ENCODE measurements at regions not wholly inside any gene's neighbourhood (a gene's known extent, or its start where the extent isn't known, plus 50 kb on each side); places are given as distances from the start of the nearest gene placed in this dataset.
A peak's percentile ranks its signal among the peaks of the same experiment; 100 is the strongest.

- Histone ChIP-seq H3K36me3 (ENCODE audit: insufficient read depth, low read length) (no peaks in the 10 kb centered on the region), H3K4me1 (ENCODE audit: insufficient read depth, low read length, severe bottlenecking) (no peaks in the 10 kb centered on the region), H2AFZ (ENCODE audit: low read length) (no peak overlapping the region), H3F3A (ENCODE audit: insufficient read depth, low read length) (no peaks in the 10 kb centered on the region), H3K27ac (ENCODE audit: low read depth, low read length, poor library complexity, severe bottlenecking) (no peak overlapping the region), H4K20me1 (ENCODE audit: insufficient read depth, low read length) (no peaks in the 10 kb centered on the region), H3K4me2 (ENCODE audit: low read length) (no peak overlapping the region), H3K4me3 (ENCODE audit: low read depth, low read length, poor library complexity, severe bottlenecking) (no peak overlapping the region), H3K27me3 (ENCODE audit: insufficient read depth, low read length) (no peaks in the 10 kb centered on the region), H3K9me3 (ENCODE audit: low read length) (no peaks in the 10 kb centered on the region), H3K79me2 (ENCODE audit: insufficient read depth, low read length) (no peaks in the 10 kb centered on the region), H3K9me2 (ENCODE audit: low read depth, low read length) (no peaks in the 10 kb centered on the region), H3K9ac (ENCODE audit: low read length) (no peak overlapping the region)
- TF ChIP-seq EZH2 (IDR thresholded peaks at IDR 0.05; ENCODE audit: borderline replicate concordance, low read length), result no peak
- TF ChIP-seq, protein P1, sequence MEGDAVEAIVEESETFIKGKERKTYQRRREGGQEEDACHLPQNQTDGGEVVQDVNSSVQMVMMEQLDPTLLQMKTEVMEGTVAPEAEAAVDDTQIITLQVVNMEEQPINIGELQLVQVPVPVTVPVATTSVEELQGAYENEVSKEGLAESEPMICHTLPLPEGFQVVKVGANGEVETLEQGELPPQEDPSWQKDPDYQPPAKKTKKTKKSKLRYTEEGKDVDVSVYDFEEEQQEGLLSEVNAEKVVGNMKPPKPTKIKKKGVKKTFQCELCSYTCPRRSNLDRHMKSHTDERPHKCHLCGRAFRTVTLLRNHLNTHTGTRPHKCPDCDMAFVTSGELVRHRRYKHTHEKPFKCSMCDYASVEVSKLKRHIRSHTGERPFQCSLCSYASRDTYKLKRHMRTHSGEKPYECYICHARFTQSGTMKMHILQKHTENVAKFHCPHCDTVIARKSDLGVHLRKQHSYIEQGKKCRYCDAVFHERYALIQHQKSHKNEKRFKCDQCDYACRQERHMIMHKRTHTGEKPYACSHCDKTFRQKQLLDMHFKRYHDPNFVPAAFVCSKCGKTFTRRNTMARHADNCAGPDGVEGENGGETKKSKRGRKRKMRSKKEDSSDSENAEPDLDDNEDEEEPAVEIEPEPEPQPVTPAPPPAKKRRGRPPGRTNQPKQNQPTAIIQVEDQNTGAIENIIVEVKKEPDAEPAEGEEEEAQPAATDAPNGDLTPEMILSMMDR (IDR thresholded peaks at IDR 0.05; ENCODE audit: low read length), result no peak
These were observed 811.0 kb upstream of the GALNTL6 start for GRCh38 chr4:171002246-171002645.

DNA sequence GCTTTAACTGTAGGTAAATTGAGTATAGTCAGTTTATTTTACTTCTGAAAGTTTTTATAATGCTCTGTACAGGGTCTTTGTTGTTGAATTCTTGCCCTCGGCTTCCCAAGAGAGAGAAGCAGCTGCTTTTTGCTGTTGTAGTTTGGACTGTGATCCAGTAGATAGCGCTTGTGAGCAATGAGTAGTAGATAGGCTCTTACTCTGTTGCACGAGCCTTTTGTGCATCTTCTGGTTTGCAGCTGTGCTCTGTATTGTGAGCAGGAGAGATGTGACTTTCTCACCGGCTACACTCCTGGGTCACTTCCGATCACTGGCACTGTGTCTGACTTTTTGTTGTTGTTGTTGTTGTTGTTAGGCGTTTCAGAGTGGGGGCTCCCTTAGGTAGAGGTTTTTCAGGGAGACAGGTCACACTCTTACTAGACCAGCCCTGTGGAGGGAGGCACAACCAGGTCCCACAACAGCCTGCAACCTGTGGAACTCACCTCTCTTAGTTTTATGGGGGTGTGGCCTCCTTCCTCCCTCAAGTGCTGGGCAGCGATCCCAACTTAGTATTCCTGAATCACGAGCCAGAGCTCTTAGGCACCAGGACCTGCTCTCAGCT is 822.1 kb upstream of the GALNTL6 start:
- Histone ChIP-seq H3K4me2 (ENCODE audit: low read length) (no peak overlapping the region), H3K9ac (ENCODE audit: low read length) (no peak overlapping the region), H3K27me3 (ENCODE audit: insufficient read depth, low read length) (no peaks in the 10 kb centered on the region), H4K20me1 (ENCODE audit: insufficient read depth, low read length) (no peaks in the 10 kb centered on the region), H2AFZ (ENCODE audit: low read length) (no peak overlapping the region), H3K36me3 (ENCODE audit: insufficient read depth, low read length) (no peaks in the 10 kb centered on the region), H3K4me3 (ENCODE audit: low read depth, low read length, poor library complexity, severe bottlenecking) (no peak overlapping the region), H3K9me2 (ENCODE audit: low read depth, low read length) (no peaks in the 10 kb centered on the region), H3K27ac (ENCODE audit: low read depth, low read length, poor library complexity, severe bottlenecking) (no peak overlapping the region), H3F3A (ENCODE audit: insufficient read depth, low read length) (no peaks in the 10 kb centered on the region), H3K9me3 (ENCODE audit: low read length) (no peaks in the 10 kb centered on the region), H3K4me1 (ENCODE audit: insufficient read depth, low read length, severe bottlenecking) (no peaks in the 10 kb centered on the region), H3K79me2 (ENCODE audit: insufficient read depth, low read length) (no peaks in the 10 kb centered on the region)
- TF ChIP-seq, protein P1 (IDR thresholded peaks at IDR 0.05; ENCODE audit: low read length), result peak; percentile 71
- TF ChIP-seq EZH2 (IDR thresholded peaks at IDR 0.05; ENCODE audit: borderline replicate concordance, low read length), result no peak

- H2AFZ ChIP-seq (ENCODE audit: low read length), result no peak overlapping the region
These were observed 824.8 kb upstream of the GALNTL6 start for GRCh38 chr4:170988446-170988845.

More at GRCh38 chr4:170988446-170988845, 824.8 kb upstream of the GALNTL6 start:
- H3K79me2 ChIP-seq (ENCODE audit: insufficient read depth, low read length), result no peaks in the 10 kb centered on the region
- no peaks in the 10 kb centered on the region for H4K20me1 ChIP-seq (ENCODE audit: insufficient read depth, low read length)
- no peak overlapping the region for H3K27ac ChIP-seq (ENCODE audit: low read depth, low read length, poor library complexity, severe bottlenecking)
- H3K9me3 ChIP-seq (ENCODE audit: low read length), result no peaks in the 10 kb centered on the region
- no peak for TF ChIP-seq EZH2 (IDR thresholded peaks at IDR 0.05; ENCODE audit: borderline replicate concordance, low read length)
- TF ChIP-seq, protein P1 (IDR thresholded peaks at IDR 0.05; ENCODE audit: low read length), result no peak
- H3K9ac ChIP-seq (ENCODE audit: low read length), result no peak overlapping the region
- no peaks in the 10 kb centered on the region for H3K36me3 ChIP-seq (ENCODE audit: insufficient read depth, low read length)
- no peak overlapping the region for H3K4me2 ChIP-seq (ENCODE audit: low read length)
- H3F3A ChIP-seq (ENCODE audit: insufficient read depth, low read length), result no peaks in the 10 kb centered on the region
- no peaks in the 10 kb centered on the region for H3K27me3 ChIP-seq (ENCODE audit: insufficient read depth, low read length)
- H3K4me3 ChIP-seq (ENCODE audit: low read depth, low read length, poor library complexity, severe bottlenecking), result no peak overlapping the region
- H3K4me1 ChIP-seq (ENCODE audit: insufficient read depth, low read length, severe bottlenecking), result no peaks in the 10 kb centered on the region
- no peaks in the 10 kb centered on the region for H3K9me2 ChIP-seq (ENCODE audit: low read depth, low read length)

Measured in OCI-LY1 (cell line).